OCI-LY7 (cell line): ENCODE measurements at regions not wholly inside any gene's neighbourhood (a gene's known extent, or its start where the extent isn't known, plus 50 kb on each side); places are given as distances from the start of the nearest gene placed in this dataset.

ENCODE experiments used
- CTCF ChIP-seq: fragments of 200-600 bp; sonication (generic); conservative IDR thresholded peaks from 2 replicates; pipeline ENCODE4 v1.5.1; 2014; ENCODE audit warnings: mild to moderate bottlenecking, antibody characterized with exemption, low read length, moderate library complexity, mixed read lengths
- EZH2phosphoT487 ChIP-seq: fragments of 200-600 bp; sonication (generic); IDR thresholded peaks from 2 replicates; pipeline ENCODE4 v1.6.1; 2018; ENCODE audit warnings: low read depth, borderline replicate concordance, mild to moderate bottlenecking, mixed run types, antibody characterized with exemption, low read length, moderate library complexity, mixed read lengths

- no peak for TF ChIP-seq CTCF
- TF ChIP-seq EZH2phosphoT487, result no peak
These were observed 77.1 kb downstream of the LINC01488 start for GRCh38 chr11:69558519-69558941.
